ENCODE measurements at regions not wholly inside any gene's neighbourhood (a gene's known extent, or its start where the extent isn't known, plus 50 kb on each side); places are given as distances from the start of the nearest gene placed in this dataset.
"Not testable (repeated sequence)": the region's sequence is repeated elsewhere in the genome, so short reads cannot be mapped to it uniquely, and the experiment has no call there.

GRCh38 chr1:73197972-73198371 lies 915.6 kb upstream of the NEGR1 start:
- H3K36me3 ChIP-seq (ENCODE audit: control insufficient read depth, insufficient read depth, low read length), result no peaks in the 10 kb centered on the region
- peaks cover 3% of the 10 kb centered on the region for H3K9me3 ChIP-seq (ENCODE audit: control insufficient read depth, insufficient read depth, low read length)
- DNase-seq (ENCODE audit: low read depth in 4 of 6, low spot score in 6 of 6), result no peak
- WGBS (ENCODE audit: insufficient coverage), result 86% methylated on average over 1 of the region's 1 CpG
- H3K27me3 ChIP-seq (ENCODE audit: control insufficient read depth, insufficient read depth, low read length), result no peaks in the 10 kb centered on the region
- no peak overlapping the region for H3K4me3 ChIP-seq (ENCODE audit: low read depth, low read length)
- H3K27ac ChIP-seq (ENCODE audit: low read depth, low read length), result no peak overlapping the region
- H3K4me1 ChIP-seq (ENCODE audit: control insufficient read depth, insufficient read depth, low read length), result no peaks in the 10 kb centered on the region

DNA sequence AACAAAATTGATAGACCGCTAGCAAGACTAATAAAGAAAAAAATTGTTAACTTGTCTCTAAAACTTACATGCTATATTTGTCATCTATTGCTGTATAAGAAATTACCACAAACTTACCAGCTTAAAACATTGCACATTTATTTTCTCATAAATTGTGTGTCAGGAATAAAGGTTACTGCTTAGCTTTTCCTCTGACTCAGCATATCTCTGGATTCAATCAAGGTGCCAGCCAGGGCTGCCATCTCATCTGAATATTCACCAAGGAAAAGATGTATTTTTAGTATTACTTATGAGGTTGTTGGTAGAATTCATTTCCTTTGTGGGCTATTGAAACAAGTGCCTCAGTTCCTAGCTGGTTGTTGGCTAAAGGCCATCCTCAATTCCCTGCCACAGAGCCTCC lies 912.6 kb upstream of the NEGR1 start:
- H3K36me3 ChIP-seq (ENCODE audit: control insufficient read depth, insufficient read depth, low read length), result no peaks in the 10 kb centered on the region
- WGBS (ENCODE audit: insufficient coverage), result no CpG with 5 or more reads among the region's 1 CpG

DNA sequence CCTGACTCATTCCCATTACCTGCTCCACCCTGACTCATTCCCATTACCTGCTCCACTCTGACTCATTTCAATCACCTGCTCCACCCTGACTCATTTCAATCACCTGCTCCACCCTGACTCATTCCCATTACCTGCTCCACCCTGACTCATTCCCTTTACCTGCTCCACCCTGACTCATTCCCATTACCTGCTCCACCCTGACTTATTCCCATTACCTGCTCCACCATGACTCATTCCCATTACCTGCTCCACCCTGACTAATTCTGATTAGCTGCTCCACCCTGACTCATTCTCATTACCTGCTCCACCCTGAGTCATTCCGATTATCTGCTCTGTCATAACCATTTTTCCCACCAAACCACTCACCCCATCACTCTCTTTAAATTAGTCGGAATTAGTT lies 901.2 kb upstream of the NEGR1 start:
- WGBS (ENCODE audit: insufficient coverage), result 100% methylated on average over 1 of the region's 2 CpGs
- not testable (repeated sequence) for H3K36me3 ChIP-seq (ENCODE audit: control insufficient read depth, insufficient read depth, low read length); H3K4me1 ChIP-seq (ENCODE audit: control insufficient read depth, insufficient read depth, low read length); H3K4me3 ChIP-seq (ENCODE audit: low read depth, low read length); H3K27ac ChIP-seq (ENCODE audit: low read depth, low read length); H3K27me3 ChIP-seq (ENCODE audit: control insufficient read depth, insufficient read depth, low read length); DNase-seq (ENCODE audit: low read depth in 4 of 6, low spot score in 6 of 6); H3K9me3 ChIP-seq (ENCODE audit: control insufficient read depth, insufficient read depth, low read length)

More for the DNA sequence above, 912.6 kb upstream of the NEGR1 start:
- no peak for DNase-seq (ENCODE audit: low read depth in 4 of 6, low spot score in 6 of 6)
- Histone ChIP-seq H3K27me3 (ENCODE audit: control insufficient read depth, insufficient read depth, low read length) (no peaks in the 10 kb centered on the region), H3K27ac (ENCODE audit: low read depth, low read length) (no peak overlapping the region), H3K4me1 (ENCODE audit: control insufficient read depth, insufficient read depth, low read length) (no peaks in the 10 kb centered on the region), H3K9me3 (ENCODE audit: control insufficient read depth, insufficient read depth, low read length) (peaks cover 3% of the 10 kb centered on the region), H3K4me3 (ENCODE audit: low read depth, low read length) (no peak overlapping the region)

- Histone ChIP-seq H3K36me3 (ENCODE audit: control insufficient read depth, insufficient read depth, low read length) (no peaks in the 10 kb centered on the region), H3K27ac (ENCODE audit: low read depth, low read length) (no peak overlapping the region), H3K27me3 (ENCODE audit: control insufficient read depth, insufficient read depth, low read length) (no peaks in the 10 kb centered on the region), H3K4me1 (ENCODE audit: control insufficient read depth, insufficient read depth, low read length) (no peaks in the 10 kb centered on the region), H3K4me3 (ENCODE audit: low read depth, low read length) (no peak overlapping the region), H3K9me3 (ENCODE audit: control insufficient read depth, insufficient read depth, low read length) (no peaks in the 10 kb centered on the region)
- 91% methylated on average over 13 of the region's 13 CpGs for WGBS (ENCODE audit: insufficient coverage)
- DNase-seq (ENCODE audit: low read depth in 4 of 6, low spot score in 6 of 6), result no peak
Measured at GRCh38 chr1:73181190-73181540, 898.8 kb upstream of the NEGR1 start.

- no peaks in the 10 kb centered on the region for H3K36me3 ChIP-seq (ENCODE audit: control insufficient read depth, insufficient read depth, low read length)
- no peak overlapping the region for H3K27ac ChIP-seq (ENCODE audit: low read depth, low read length)
- no peaks in the 10 kb centered on the region for H3K27me3 ChIP-seq (ENCODE audit: control insufficient read depth, insufficient read depth, low read length)
- no peak for DNase-seq (ENCODE audit: low read depth in 4 of 6, low spot score in 6 of 6)
- H3K9me3 ChIP-seq (ENCODE audit: control insufficient read depth, insufficient read depth, low read length), result no peaks in the 10 kb centered on the region
- no peak overlapping the region for H3K4me3 ChIP-seq (ENCODE audit: low read depth, low read length)
- 75% methylated on average over 8 of the region's 10 CpGs for WGBS (ENCODE audit: insufficient coverage)
- no peaks in the 10 kb centered on the region for H3K4me1 ChIP-seq (ENCODE audit: control insufficient read depth, insufficient read depth, low read length)
Measured at GRCh38 chr1:73180397-73181189, 898.3 kb upstream of the NEGR1 start.

DNA sequence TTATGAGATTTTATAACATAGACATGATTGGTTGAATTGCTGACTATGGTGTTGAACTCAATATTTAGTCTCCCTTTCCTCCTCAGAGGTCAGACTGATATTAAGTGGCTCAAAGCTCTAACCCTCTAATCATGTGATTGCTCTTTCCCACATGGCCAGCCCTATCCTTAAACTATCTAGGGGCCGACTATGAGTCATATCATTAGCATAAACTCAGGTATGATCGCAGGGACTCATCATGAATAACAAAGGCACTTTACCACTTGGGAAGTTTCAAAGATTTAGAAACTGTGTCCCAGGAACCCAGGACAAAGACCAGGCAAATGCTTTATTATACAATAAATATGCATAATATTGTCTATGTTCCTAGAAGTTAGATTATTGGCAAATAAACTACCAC lies 894.6 kb upstream of the NEGR1 start:
- H3K36me3 ChIP-seq (ENCODE audit: control insufficient read depth, insufficient read depth, low read length), result no peaks in the 10 kb centered on the region
- 100% methylated on average over 1 of the region's 2 CpGs for WGBS (ENCODE audit: insufficient coverage)
- no peak overlapping the region for H3K4me3 ChIP-seq (ENCODE audit: low read depth, low read length)
- H3K4me1 ChIP-seq (ENCODE audit: control insufficient read depth, insufficient read depth, low read length), result no peaks in the 10 kb centered on the region
- H3K27ac ChIP-seq (ENCODE audit: low read depth, low read length), result no peak overlapping the region
- no peaks in the 10 kb centered on the region for H3K27me3 ChIP-seq (ENCODE audit: control insufficient read depth, insufficient read depth, low read length)
- no peaks in the 10 kb centered on the region for H3K9me3 ChIP-seq (ENCODE audit: control insufficient read depth, insufficient read depth, low read length)
- no peak for DNase-seq (ENCODE audit: low read depth in 4 of 6, low spot score in 6 of 6)

- no peaks in the 10 kb centered on the region for H3K27me3 ChIP-seq (ENCODE audit: control insufficient read depth, insufficient read depth, low read length)
- no peaks in the 10 kb centered on the region for H3K4me1 ChIP-seq (ENCODE audit: control insufficient read depth, insufficient read depth, low read length)
- no peak for DNase-seq (ENCODE audit: low read depth in 4 of 6, low spot score in 6 of 6)
- H3K36me3 ChIP-seq (ENCODE audit: control insufficient read depth, insufficient read depth, low read length), result no peaks in the 10 kb centered on the region
- H3K4me3 ChIP-seq (ENCODE audit: low read depth, low read length), result no peak overlapping the region
- 90% methylated on average over 1 of the region's 2 CpGs for WGBS (ENCODE audit: insufficient coverage)
- no peak overlapping the region for H3K27ac ChIP-seq (ENCODE audit: low read depth, low read length)
- H3K9me3 ChIP-seq (ENCODE audit: control insufficient read depth, insufficient read depth, low read length), result no peaks in the 10 kb centered on the region
Measured at GRCh38 chr1:73167009-73167657, 884.8 kb upstream of the NEGR1 start.

GRCh38 chr1:73162564-73162963 lies 880.2 kb upstream of the NEGR1 start:
- Histone ChIP-seq H3K27ac (ENCODE audit: low read depth, low read length) (no peak overlapping the region), H3K4me3 (ENCODE audit: low read depth, low read length) (no peak overlapping the region), H3K9me3 (ENCODE audit: control insufficient read depth, insufficient read depth, low read length) (no peaks in the 10 kb centered on the region), H3K36me3 (ENCODE audit: control insufficient read depth, insufficient read depth, low read length) (no peaks in the 10 kb centered on the region), H3K27me3 (ENCODE audit: control insufficient read depth, insufficient read depth, low read length) (no peaks in the 10 kb centered on the region), H3K4me1 (ENCODE audit: control insufficient read depth, insufficient read depth, low read length) (no peaks in the 10 kb centered on the region)
- DNase-seq (ENCODE audit: low read depth in 4 of 6, low spot score in 6 of 6), result no peak
- 67% methylated on average over 2 of the region's 5 CpGs for WGBS (ENCODE audit: insufficient coverage)

GRCh38 chr1:73161418-73161817 lies 879.1 kb upstream of the NEGR1 start:
- Histone ChIP-seq H3K27ac (ENCODE audit: low read depth, low read length) (no peak overlapping the region), H3K4me1 (ENCODE audit: control insufficient read depth, insufficient read depth, low read length) (no peaks in the 10 kb centered on the region), H3K9me3 (ENCODE audit: control insufficient read depth, insufficient read depth, low read length) (no peaks in the 10 kb centered on the region), H3K4me3 (ENCODE audit: low read depth, low read length) (no peak overlapping the region), H3K27me3 (ENCODE audit: control insufficient read depth, insufficient read depth, low read length) (no peaks in the 10 kb centered on the region), H3K36me3 (ENCODE audit: control insufficient read depth, insufficient read depth, low read length) (no peaks in the 10 kb centered on the region)
- WGBS (ENCODE audit: insufficient coverage), result no CpG with 5 or more reads among the region's 1 CpG
- peak in 1 of 6 donors; percentile 65 for DNase-seq (ENCODE audit: low read depth in 4 of 6, low spot score in 6 of 6)

DNA sequence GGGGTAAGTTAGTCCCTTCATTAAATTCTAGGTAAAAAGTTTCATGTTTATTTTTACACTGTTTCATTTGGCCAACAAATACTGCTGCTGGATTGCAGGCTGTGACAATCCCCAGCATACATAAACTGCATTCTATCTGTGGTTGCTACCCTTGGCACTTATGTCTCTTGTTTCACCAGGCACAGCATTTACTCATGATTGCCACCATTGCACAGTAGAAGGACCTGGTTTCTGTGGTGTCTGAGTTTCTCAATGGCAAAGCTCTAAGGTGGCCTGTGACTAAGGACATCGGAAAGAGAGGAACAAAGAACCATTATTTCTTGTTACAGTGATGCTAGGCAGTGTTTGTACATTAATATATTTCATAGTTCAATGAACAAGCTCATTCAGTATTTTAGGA lies 878.4 kb upstream of the NEGR1 start:
- H3K27me3 ChIP-seq (ENCODE audit: control insufficient read depth, insufficient read depth, low read length), result no peaks in the 10 kb centered on the region
- no peaks in the 10 kb centered on the region for H3K36me3 ChIP-seq (ENCODE audit: control insufficient read depth, insufficient read depth, low read length)
- no CpG with 5 or more reads among the region's 1 CpG for WGBS (ENCODE audit: insufficient coverage)
- DNase-seq (ENCODE audit: low read depth in 4 of 6, low spot score in 6 of 6), result peak in 1 of 6 donors; percentile 9
- no peak overlapping the region for H3K27ac ChIP-seq (ENCODE audit: low read depth, low read length)
- no peaks in the 10 kb centered on the region for H3K9me3 ChIP-seq (ENCODE audit: control insufficient read depth, insufficient read depth, low read length)
- no peak overlapping the region for H3K4me3 ChIP-seq (ENCODE audit: low read depth, low read length)
- H3K4me1 ChIP-seq (ENCODE audit: control insufficient read depth, insufficient read depth, low read length), result no peaks in the 10 kb centered on the region
